Skeletal muscle tissue (tissue), 3 donors: ENCODE measurements at regions not wholly inside any gene's neighbourhood (a gene's known extent, or its start where the extent isn't known, plus 50 kb on each side); places are given as distances from the start of the nearest gene placed in this dataset.
"Not testable (repeated sequence)": the region's sequence is repeated elsewhere in the genome, so short reads cannot be mapped to it uniquely, and the experiment has no call there.

Experiments
- H3K27ac ChIP-seq: one replicate; pipeline ENCODE4 v1.7.0; 2013; ENCODE audit warnings: mild to moderate bottlenecking, low read depth, low read length, inconsistent platforms
- H3K27me3 ChIP-seq, 3 donors: one replicate each; pipeline ENCODE4 v1.7.0; 2013; ENCODE audit warnings: low read length in 3 of 3; ENCODE audit not compliant: control insufficient read depth in 3 of 3, insufficient read depth in 3 of 3
- H3K36me3 ChIP-seq, 3 donors: one replicate each; pipeline ENCODE4 v1.7.0; 2013; ENCODE audit warnings: low read length in 3 of 3; ENCODE audit not compliant: control insufficient read depth in 3 of 3, insufficient read depth in 3 of 3
- H3K4me1 ChIP-seq, 3 donors: one replicate each; pipeline ENCODE4 v1.7.0; 2013; ENCODE audit warnings: low read length in 3 of 3, mild to moderate bottlenecking in 3 of 3; ENCODE audit not compliant: control insufficient read depth in 3 of 3, insufficient read depth in 3 of 3
- H3K4me3 ChIP-seq, 3 donors: one replicate each; pipeline ENCODE4 v1.7.0; 2013; ENCODE audit warnings: low read length in 3 of 3
- H3K9ac ChIP-seq, 3 donors: one replicate each; pipeline ENCODE4 v1.7.0; 2013; ENCODE audit warnings: low read length in 3 of 3, mild to moderate bottlenecking in 3 of 3, moderate library complexity in 2 of 3, low read depth in 1 of 3
- H3K9me3 ChIP-seq, 3 donors: one replicate each; pipeline ENCODE4 v1.7.0; 2013; ENCODE audit warnings: low read length in 3 of 3; ENCODE audit not compliant: control insufficient read depth in 3 of 3
- donor health status: Osteomylitis.

GRCh38 chr2:160628020-160628637, 134.5 kb upstream of the RBMS1 start:
- H3K9me3 ChIP-seq, H3K9ac ChIP-seq: not testable (repeated sequence)

GRCh38 chr2:160628811-160629210, 135.2 kb upstream of the RBMS1 start:
- no peak overlapping the region for H3K4me3 ChIP-seq
- peaks cover 2 to 6% (median 6%) of the 10 kb centered on the region in 3 donors for H3K4me1 ChIP-seq
- no peak overlapping the region for H3K27ac ChIP-seq
- no peaks in the 10 kb centered on the region for H3K27me3 ChIP-seq
- no peaks in the 10 kb centered on the region for H3K36me3 ChIP-seq
- H3K9me3 ChIP-seq: no peaks in the 10 kb centered on the region
- H3K9ac ChIP-seq: no peak overlapping the region

More at GRCh38 chr2:160628020-160628637, 134.5 kb upstream of the RBMS1 start:
- not testable (repeated sequence) for H3K4me3 ChIP-seq, H3K36me3 ChIP-seq, H3K27me3 ChIP-seq, H3K27ac ChIP-seq, H3K4me1 ChIP-seq

DNA sequence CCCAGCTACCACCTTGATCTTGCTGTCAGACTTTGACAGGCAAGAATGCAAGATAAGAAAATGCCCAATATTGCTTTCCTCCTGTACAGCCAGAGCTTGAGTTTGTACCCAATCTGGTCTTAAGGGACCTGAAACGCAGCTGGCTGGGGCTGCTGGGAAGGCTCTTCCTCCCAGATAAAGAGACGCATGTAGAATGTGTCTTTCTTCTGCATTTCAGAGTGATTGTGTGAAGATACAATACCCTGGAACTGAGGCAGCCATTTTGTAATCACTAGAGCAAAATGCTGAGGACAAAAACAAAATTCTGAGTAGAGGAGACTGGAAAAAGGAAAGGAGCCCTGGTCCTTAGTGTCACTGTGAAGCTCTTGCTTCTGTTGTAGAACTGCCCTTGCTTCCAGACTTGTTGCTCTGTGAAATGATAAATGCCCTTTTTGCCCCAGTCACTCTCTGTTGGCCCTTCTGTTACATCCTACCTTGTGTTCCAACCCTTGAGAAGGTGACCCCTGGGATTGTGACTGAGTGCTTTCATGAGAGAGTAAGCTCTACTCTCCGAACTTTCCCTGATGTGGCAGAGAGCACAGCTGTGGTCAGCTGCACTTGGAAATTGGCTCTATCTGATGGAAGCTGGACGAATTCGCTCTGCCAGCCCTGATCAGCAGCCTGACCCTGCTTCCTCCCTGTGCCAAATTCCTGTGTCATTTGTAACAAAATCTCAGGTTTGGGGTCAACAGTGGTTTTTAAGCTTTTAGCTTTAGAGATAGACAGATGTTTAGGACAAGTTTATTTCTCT, 137.4 kb upstream of the RBMS1 start:
- Histone ChIP-seq H3K27ac (no peak overlapping the region), H3K27me3 (no peaks in the 10 kb centered on the region), H3K9me3 (no peaks in the 10 kb centered on the region), H3K9ac (no peak overlapping the region), H3K36me3 (no peaks in the 10 kb centered on the region), H3K4me1 (peaks cover 2 to 6% (median 6%) of the 10 kb centered on the region in 3 donors), H3K4me3 (no peak overlapping the region)

- Histone ChIP-seq H3K4me1 (peaks cover 2 to 6% (median 6%) of the 10 kb centered on the region in 3 donors), H3K36me3 (no peaks in the 10 kb centered on the region), H3K27me3 (no peaks in the 10 kb centered on the region), H3K4me3 (no peak overlapping the region), H3K9ac (no peak overlapping the region), H3K9me3 (no peaks in the 10 kb centered on the region), H3K27ac (no peak overlapping the region)
These were observed 138.7 kb upstream of the RBMS1 start for GRCh38 chr2:160632084-160632975.

GRCh38 chr2:160634436-160634835, 140.8 kb upstream of the RBMS1 start:
- Histone ChIP-seq H3K27ac (no peak overlapping the region), H3K36me3 (no peaks in the 10 kb centered on the region), H3K4me1 (peaks cover 2 to 6% (median 6%) of the 10 kb centered on the region in 3 donors)

GRCh38 chr2:160635488-160635887, 141.9 kb upstream of the RBMS1 start:
- no peak overlapping the region for H3K9ac ChIP-seq
- H3K4me3 ChIP-seq: no peak overlapping the region
- H3K36me3 ChIP-seq: no peaks in the 10 kb centered on the region
- no peaks in the 10 kb centered on the region for H3K27me3 ChIP-seq
- peaks cover 0 to 6% (median 0%) of the 10 kb centered on the region in 3 donors for H3K9me3 ChIP-seq
- H3K4me1 ChIP-seq: peaks cover 2 to 6% (median 6%) of the 10 kb centered on the region in 3 donors
- H3K27ac ChIP-seq: no peak overlapping the region

More at GRCh38 chr2:160634436-160634835, 140.8 kb upstream of the RBMS1 start:
- Histone ChIP-seq H3K9ac (no peak overlapping the region), H3K4me3 (no peak overlapping the region), H3K9me3 (peaks cover 0 to 2% (median 0%) of the 10 kb centered on the region in 3 donors), H3K27me3 (no peaks in the 10 kb centered on the region)

- Histone ChIP-seq H3K36me3 (no peaks in the 10 kb centered on the region), H3K4me3 (no peak overlapping the region), H3K27me3 (no peaks in the 10 kb centered on the region), H3K4me1 (no peaks in the 10 kb centered on the region), H3K27ac (no peak overlapping the region), H3K9ac (no peak overlapping the region), H3K9me3 (peaks cover 0 to 6% (median 0%) of the 10 kb centered on the region in 3 donors)
These were observed 145.9 kb upstream of the RBMS1 start for GRCh38 chr2:160639472-160639871.

- no peak overlapping the region for H3K9ac ChIP-seq
- no peaks in the 10 kb centered on the region for H3K36me3 ChIP-seq
- H3K9me3 ChIP-seq: no peaks in the 10 kb centered on the region
- H3K27ac ChIP-seq: no peak overlapping the region
- no peaks in the 10 kb centered on the region for H3K27me3 ChIP-seq
- H3K4me1 ChIP-seq: no peaks in the 10 kb centered on the region
- H3K4me3 ChIP-seq: no peak overlapping the region
These were observed 153.3 kb upstream of the RBMS1 start for GRCh38 chr2:160646684-160647444.

DNA sequence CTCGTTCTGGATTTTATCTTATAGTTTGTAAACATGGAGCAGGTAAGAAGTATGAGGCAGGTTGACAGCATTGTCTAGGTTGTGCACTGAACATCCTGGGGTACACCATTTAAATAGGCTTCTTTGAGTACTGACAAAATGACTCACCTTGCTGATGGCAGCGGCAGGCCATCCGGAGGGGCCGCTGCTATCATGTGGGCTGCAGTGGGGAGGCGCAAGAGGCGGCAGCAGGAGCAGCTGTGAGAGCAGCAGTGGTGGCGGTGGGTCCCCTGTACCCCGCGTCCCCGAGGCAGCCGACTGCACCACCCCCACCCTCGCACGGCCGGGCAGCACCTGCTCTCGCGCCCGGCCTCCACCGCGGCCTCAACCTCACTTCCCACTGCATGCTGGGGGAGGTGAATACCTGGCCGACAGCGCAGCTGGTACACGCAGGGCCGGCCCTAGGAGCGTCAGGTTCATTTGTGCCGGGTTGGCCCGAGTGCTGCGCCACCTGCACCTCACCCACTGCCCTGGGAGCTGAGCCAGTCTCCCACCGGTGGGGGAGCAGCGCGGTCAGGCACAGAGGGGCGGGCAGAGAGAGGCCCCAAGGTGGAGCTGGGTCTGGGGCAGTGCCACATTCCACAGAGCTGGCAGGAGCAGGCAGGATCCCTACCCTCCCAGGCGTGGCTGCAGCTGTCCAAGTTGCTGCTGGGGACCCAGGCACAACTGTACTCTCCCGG, 154.5 kb upstream of the RBMS1 start:
- Histone ChIP-seq H3K9ac (no peak overlapping the region), H3K36me3 (no peaks in the 10 kb centered on the region), H3K9me3 (no peaks in the 10 kb centered on the region), H3K4me1 (no peaks in the 10 kb centered on the region), H3K4me3 (no peak overlapping the region), H3K27ac (no peak overlapping the region), H3K27me3 (no peaks in the 10 kb centered on the region)
